GM21367 (cell line): ENCODE measurements at regions not wholly inside any gene's neighbourhood (a gene's known extent, or its start where the extent isn't known, plus 50 kb on each side); places are given as distances from the start of the nearest gene placed in this dataset.
A peak's percentile ranks its signal among the peaks of the same experiment; 100 is the strongest.

Experiments
- ATAC-seq: cut with Tn5 transposase; IDR thresholded peaks from one replicate; pipeline ENCODE4 v1.9.1; 2021; ENCODE audit not compliant: unreplicated experiment

- ATAC-seq = peak; percentile 37
These were observed 843.6 kb downstream of the TRIB2 start for GRCh38 chr2:13560322-13560721.

GRCh38 chr2:13572466-13572865 is 855.7 kb downstream of the TRIB2 start:
- ATAC-seq = no peak

- ATAC-seq = no peak
These were observed 858.1 kb downstream of the TRIB2 start for GRCh38 chr2:13574831-13575230.

GRCh38 chr2:13576406-13577036 is 859.8 kb downstream of the TRIB2 start:
- no peak for ATAC-seq

GRCh38 chr2:13578547-13578946 is 861.8 kb downstream of the TRIB2 start:
- no peak for ATAC-seq

GRCh38 chr2:13581471-13581870 is 864.7 kb downstream of the TRIB2 start:
- ATAC-seq = no peak

- ATAC-seq = no peak
These were observed 866.9 kb downstream of the TRIB2 start for GRCh38 chr2:13583609-13584008.

- ATAC-seq = no peak
These were observed 867.3 kb downstream of the TRIB2 start for GRCh38 chr2:13584020-13584419.

GRCh38 chr2:13585732-13586131 is 869.0 kb downstream of the TRIB2 start:
- ATAC-seq = no peak

- no peak for ATAC-seq
These were observed 879.5 kb downstream of the TRIB2 start for GRCh38 chr2:13596233-13596632.

GRCh38 chr2:13597176-13597575 is 880.4 kb downstream of the TRIB2 start:
- no peak for ATAC-seq

GRCh38 chr2:13601506-13601905 is 884.8 kb downstream of the TRIB2 start:
- ATAC-seq = no peak

- ATAC-seq = no peak
These were observed 888.4 kb downstream of the TRIB2 start for GRCh38 chr2:13604951-13605661.

- ATAC-seq = no peak
These were observed 890.4 kb downstream of the TRIB2 start for GRCh38 chr2:13607139-13607538.

- no peak for ATAC-seq
These were observed 895.2 kb downstream of the TRIB2 start for GRCh38 chr2:13611939-13612338.

GRCh38 chr2:13616059-13616458 is 899.3 kb downstream of the TRIB2 start:
- no peak for ATAC-seq

- no peak for ATAC-seq
These were observed 899.9 kb downstream of the TRIB2 start for GRCh38 chr2:13616616-13617015.

- ATAC-seq = no peak
These were observed 911.4 kb downstream of the TRIB2 start for GRCh38 chr2:13628122-13628521.

GRCh38 chr2:13638181-13638580 is 921.4 kb downstream of the TRIB2 start:
- ATAC-seq = no peak

- ATAC-seq = no peak
These were observed 933.2 kb downstream of the TRIB2 start for GRCh38 chr2:13649918-13650317.

GRCh38 chr2:13650586-13651180 is 933.9 kb downstream of the TRIB2 start:
- no peak for ATAC-seq

GRCh38 chr2:13651684-13652131 is 935.0 kb downstream of the TRIB2 start:
- no peak for ATAC-seq
